Cerebellar nuclear complex (tissue), 1 donor: ENCODE measurements at regions not wholly inside any gene's neighbourhood (a gene's known extent, or its start where the extent isn't known, plus 50 kb on each side); places are given as distances from the start of the nearest gene placed in this dataset.
"Not testable (repeated sequence)": the region's sequence is repeated elsewhere in the genome, so short reads cannot be mapped to it uniquely, and the experiment has no call there.

Experiments used
- DNase-seq, 2 experiments: peaks; one replicate each; lab custom pipeline; 2025; lab: John Stamatoyannopoulos, UW

GRCh38 chr4:12932203-12932788 lies 551.8 kb downstream of the RAB28 start:
- DNase-seq: no peak

GRCh38 chr4:12929784-12930183 lies 554.4 kb downstream of the RAB28 start:
- no peak for DNase-seq

- no peak for DNase-seq
Measured at GRCh38 chr4:12928751-12929150, 555.4 kb downstream of the RAB28 start.

- no peak for DNase-seq
Measured at GRCh38 chr4:12926189-12927066, 557.7 kb downstream of the RAB28 start.

GRCh38 chr4:12924728-12925320 lies 559.3 kb downstream of the RAB28 start:
- DNase-seq: no peak

GRCh38 chr4:12924253-12924652 lies 559.9 kb downstream of the RAB28 start:
- no peak for DNase-seq

GRCh38 chr4:12912896-12913418 lies 571.2 kb downstream of the RAB28 start:
- no peak for DNase-seq

GRCh38 chr4:12911750-12912358 lies 572.3 kb downstream of the RAB28 start:
- DNase-seq: no peak

GRCh38 chr4:12903640-12904039 lies 580.5 kb downstream of the RAB28 start:
- DNase-seq: not testable (repeated sequence)

- no peak for DNase-seq
Measured at GRCh38 chr4:12902735-12903134, 581.4 kb downstream of the RAB28 start.

GRCh38 chr4:12897954-12898353 lies 586.2 kb downstream of the RAB28 start:
- DNase-seq: no peak

GRCh38 chr4:12894062-12894461 lies 590.1 kb downstream of the RAB28 start:
- DNase-seq: no peak

- no peak for DNase-seq
Measured at GRCh38 chr4:12889054-12889453, 595.1 kb downstream of the RAB28 start.

- DNase-seq: no peak
Measured at GRCh38 chr4:12884846-12885796, 599.0 kb downstream of the RAB28 start.

GRCh38 chr4:12881945-12882584 lies 602.1 kb downstream of the RAB28 start:
- DNase-seq: no peak

- no peak for DNase-seq
Measured at GRCh38 chr4:12880844-12881243, 603.3 kb downstream of the RAB28 start.

- DNase-seq: no peak
Measured at GRCh38 chr4:12879496-12879895, 604.6 kb downstream of the RAB28 start.

GRCh38 chr4:12875640-12876243 lies 608.4 kb downstream of the RAB28 start:
- DNase-seq: no peak

GRCh38 chr4:12873351-12873750 lies 610.8 kb downstream of the RAB28 start:
- DNase-seq: no peak

- no peak for DNase-seq
Measured at GRCh38 chr4:12861422-12861821, 622.7 kb downstream of the RAB28 start.
